ENCODE measurements at regions not wholly inside any gene's neighbourhood (a gene's known extent, or its start where the extent isn't known, plus 50 kb on each side); places are given as distances from the start of the nearest gene placed in this dataset.

DNA sequence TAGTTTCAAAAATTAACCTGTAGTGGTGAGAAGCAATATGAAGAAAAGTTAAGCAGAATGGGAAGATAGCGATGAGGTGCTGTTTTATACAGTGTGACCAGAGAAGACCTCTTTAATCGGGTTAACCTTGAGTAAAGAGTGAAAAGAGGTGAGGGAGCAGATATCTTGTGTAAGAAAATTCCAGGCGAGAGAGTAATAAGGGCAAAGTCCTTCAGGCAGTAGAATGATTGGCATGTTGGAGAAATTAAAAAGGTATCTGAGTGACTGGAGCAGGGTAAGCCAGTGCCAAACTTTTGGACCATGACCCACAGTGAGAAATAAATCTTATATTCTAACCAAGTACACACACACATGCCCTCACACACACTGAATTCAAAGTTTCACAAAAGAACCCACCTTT lies 374.7 kb upstream of the LARGE1 start:
- ATAC-seq = no peak
- CTCF ChIA-PET = no interaction called here

DNA sequence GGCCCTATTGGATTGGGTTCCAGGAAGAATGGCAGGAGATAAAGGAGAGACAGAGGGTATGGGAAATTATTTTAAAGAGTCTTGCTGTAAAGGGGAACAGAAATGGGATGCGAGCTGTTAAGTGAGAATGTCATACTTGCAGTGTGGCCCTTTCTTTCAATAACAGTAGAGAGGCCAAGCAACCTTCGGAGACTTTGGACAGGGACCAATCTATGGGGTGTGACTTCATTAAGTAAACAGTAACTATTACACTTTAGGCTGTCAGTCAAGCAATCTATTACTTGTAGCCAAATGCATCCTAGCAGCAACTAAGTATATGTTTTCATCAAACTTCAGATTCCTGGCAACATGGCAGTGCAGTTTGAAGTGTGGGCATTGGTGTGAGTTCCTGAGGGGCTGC lies 376.2 kb upstream of the LARGE1 start:
- ATAC-seq (no peak), DNase-seq (no peak)
- Mint-ChIP-seq H3K27me3 (no peaks in the 10 kb centered on the region), H3K4me3 (no peak overlapping the region), H3K9me3 (no peaks in the 10 kb centered on the region), H3K4me1 (ENCODE audit: low read depth) (no peaks in the 10 kb centered on the region), H3K36me3 (ENCODE audit: low read depth) (no peaks in the 10 kb centered on the region), H3K27ac (no peak overlapping the region)
- intact Hi-C loops (cut with micrococcal nuclease) = no loop called here
- TF ChIP-seq, protein P1, sequence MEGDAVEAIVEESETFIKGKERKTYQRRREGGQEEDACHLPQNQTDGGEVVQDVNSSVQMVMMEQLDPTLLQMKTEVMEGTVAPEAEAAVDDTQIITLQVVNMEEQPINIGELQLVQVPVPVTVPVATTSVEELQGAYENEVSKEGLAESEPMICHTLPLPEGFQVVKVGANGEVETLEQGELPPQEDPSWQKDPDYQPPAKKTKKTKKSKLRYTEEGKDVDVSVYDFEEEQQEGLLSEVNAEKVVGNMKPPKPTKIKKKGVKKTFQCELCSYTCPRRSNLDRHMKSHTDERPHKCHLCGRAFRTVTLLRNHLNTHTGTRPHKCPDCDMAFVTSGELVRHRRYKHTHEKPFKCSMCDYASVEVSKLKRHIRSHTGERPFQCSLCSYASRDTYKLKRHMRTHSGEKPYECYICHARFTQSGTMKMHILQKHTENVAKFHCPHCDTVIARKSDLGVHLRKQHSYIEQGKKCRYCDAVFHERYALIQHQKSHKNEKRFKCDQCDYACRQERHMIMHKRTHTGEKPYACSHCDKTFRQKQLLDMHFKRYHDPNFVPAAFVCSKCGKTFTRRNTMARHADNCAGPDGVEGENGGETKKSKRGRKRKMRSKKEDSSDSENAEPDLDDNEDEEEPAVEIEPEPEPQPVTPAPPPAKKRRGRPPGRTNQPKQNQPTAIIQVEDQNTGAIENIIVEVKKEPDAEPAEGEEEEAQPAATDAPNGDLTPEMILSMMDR (IDR thresholded peaks at IDR 0.05) = no peak
- ChIA-PET CTCF (no interaction called here), POLR2A (no interaction called here)

More for the DNA sequence above, 374.7 kb upstream of the LARGE1 start:
- no peaks in the 10 kb centered on the region for H3K9me3 Mint-ChIP-seq
- TF ChIP-seq, protein P1 (IDR thresholded peaks at IDR 0.05) = no peak
- intact Hi-C loops (cut with micrococcal nuclease) = no loop called here
- no peak overlapping the region for H3K4me3 Mint-ChIP-seq
- no peak overlapping the region for H3K27ac Mint-ChIP-seq
- no peaks in the 10 kb centered on the region for H3K27me3 Mint-ChIP-seq
- DNase-seq = no peak
- H3K4me1 Mint-ChIP-seq (ENCODE audit: low read depth) = no peaks in the 10 kb centered on the region
- POLR2A ChIA-PET = no interaction called here
- no peaks in the 10 kb centered on the region for H3K36me3 Mint-ChIP-seq (ENCODE audit: low read depth)

DNA sequence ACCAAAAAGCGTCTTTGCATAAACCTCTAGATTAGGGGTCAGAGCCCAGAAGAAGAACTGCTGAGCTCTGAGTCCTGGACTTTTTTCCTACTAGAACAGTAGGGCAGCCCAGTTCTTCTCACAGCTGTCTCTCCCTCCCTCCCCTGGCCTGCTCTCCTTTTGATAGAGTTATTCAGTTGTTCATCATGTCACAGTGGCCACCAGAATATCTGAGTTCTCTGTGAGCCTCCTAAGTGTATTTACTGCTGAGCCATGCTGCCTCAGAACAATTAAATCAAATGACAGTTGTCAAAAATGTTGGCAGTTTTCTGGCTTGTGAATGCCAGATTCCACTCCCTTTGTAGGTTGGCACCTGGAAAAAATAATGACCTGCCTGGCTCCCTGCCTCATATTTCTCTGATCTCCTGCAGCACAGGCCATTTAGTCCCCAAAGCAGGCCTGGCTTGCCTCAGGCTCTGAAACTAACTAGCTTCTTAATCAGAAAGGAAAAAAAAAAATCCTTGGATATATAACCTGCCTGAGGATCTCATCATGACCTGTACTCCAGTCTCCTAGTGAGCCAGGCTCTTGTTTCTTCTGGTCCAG lies 377.4 kb upstream of the LARGE1 start:
- Mint-ChIP-seq H3K27me3 (no peaks in the 10 kb centered on the region), H3K4me1 (ENCODE audit: low read depth) (no peaks in the 10 kb centered on the region), H3K9me3 (no peaks in the 10 kb centered on the region), H3K4me3 (no peak overlapping the region), H3K36me3 (ENCODE audit: low read depth) (no peaks in the 10 kb centered on the region), H3K27ac (no peak overlapping the region)
- DNase-seq = no peak
- intact Hi-C loops (cut with micrococcal nuclease) = no loop called here
- ATAC-seq = no peak
- ChIA-PET CTCF (no interaction called here), POLR2A (interaction anchor here (0.6 kb wide), 1 partner anchor 305 kb away, joined by 4 read pairs; no protein-coding TSS in a partner anchor)
- TF ChIP-seq, protein P1 (IDR thresholded peaks at IDR 0.05) = no peak

DNA sequence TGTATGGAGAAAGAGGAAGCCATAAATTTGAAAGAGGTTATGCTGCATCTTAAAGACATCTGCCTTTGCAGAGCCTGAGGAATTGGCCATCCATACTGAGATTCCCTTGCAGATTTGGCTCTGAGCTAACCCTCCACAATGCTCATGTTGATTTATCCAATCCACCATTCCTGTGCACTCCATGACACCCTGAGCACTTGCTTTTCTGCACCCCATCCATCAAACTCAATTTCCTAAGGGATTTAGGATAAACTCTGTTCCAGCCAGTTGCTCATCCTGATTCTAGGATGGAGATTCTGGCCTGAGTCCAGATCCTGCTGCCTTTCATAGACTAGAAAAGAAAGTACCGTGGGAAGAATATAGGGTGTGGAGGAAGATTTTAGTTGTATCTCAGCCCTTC lies 379.2 kb upstream of the LARGE1 start:
- ChIA-PET POLR2A (no interaction called here), CTCF (no interaction called here)
- Mint-ChIP-seq H3K27ac (no peak overlapping the region), H3K27me3 (no peaks in the 10 kb centered on the region), H3K4me3 (no peak overlapping the region), H3K36me3 (ENCODE audit: low read depth) (no peaks in the 10 kb centered on the region), H3K4me1 (ENCODE audit: low read depth) (no peaks in the 10 kb centered on the region), H3K9me3 (no peaks in the 10 kb centered on the region)
- ATAC-seq = no peak
- TF ChIP-seq, protein P1 (IDR thresholded peaks at IDR 0.05) = no peak
- no peak for DNase-seq
- intact Hi-C loops (cut with micrococcal nuclease) = no loop called here

DNA sequence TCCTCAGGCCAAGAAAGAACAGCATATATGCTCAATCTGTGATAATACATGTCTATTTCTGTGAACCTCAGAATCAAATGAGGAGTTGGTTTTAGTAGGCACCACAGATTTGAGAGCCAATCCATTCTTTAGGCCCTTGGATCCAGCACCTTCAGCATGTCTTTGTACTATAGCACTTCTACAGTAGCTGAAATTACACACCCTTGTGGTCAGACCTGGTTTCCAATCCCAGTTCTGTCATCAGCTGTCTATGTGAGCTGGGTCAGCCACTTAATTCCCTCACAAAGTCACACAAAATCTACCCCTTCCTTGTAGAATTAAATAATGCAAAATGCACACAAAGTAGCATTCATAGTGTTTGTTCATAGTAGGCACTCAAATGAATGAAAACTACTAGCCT lies 381.3 kb upstream of the LARGE1 start:
- Mint-ChIP-seq H3K9me3 (no peaks in the 10 kb centered on the region), H3K36me3 (ENCODE audit: low read depth) (no peaks in the 10 kb centered on the region), H3K27ac (no peak overlapping the region), H3K27me3 (no peaks in the 10 kb centered on the region), H3K4me1 (ENCODE audit: low read depth) (no peaks in the 10 kb centered on the region), H3K4me3 (no peak overlapping the region)
- intact Hi-C loops (cut with micrococcal nuclease) = no loop called here
- TF ChIP-seq, protein P1 (IDR thresholded peaks at IDR 0.05) = no peak
- DNase-seq (no peak), ATAC-seq (no peak)
- ChIA-PET POLR2A (no interaction called here), CTCF (no interaction called here)
